GM23338 (cell line): ENCODE measurements at regions not wholly inside any gene's neighbourhood (a gene's known extent, or its start where the extent isn't known, plus 50 kb on each side); places are given as distances from the start of the nearest gene placed in this dataset.

Experiments
- ATAC-seq: fragments of 200-7000 bp; cut with Tn5 transposase; 3 replicates; pipeline ENCODE4 v1.9.1; 2020
- DNase-seq: peaks from one replicate; pipeline ENCODE4 v3.0.0-alpha.2; 2015; ENCODE audit warnings: low spot score
- H2AFZ ChIP-seq: fragments of 200-600 bp; sonication (generic); 2 replicates; pipeline ENCODE4 v1.8.0; 2016; ENCODE audit warnings: antibody characterized with exemption, mild to moderate bottlenecking, moderate library complexity
- H3F3A ChIP-seq: fragments of 200-600 bp; sonication (generic); replicated peaks from 2 replicates; pipeline ENCODE4 v1.8.0; 2017; ENCODE audit warnings: antibody characterized with exemption, mixed run types, low read depth
- H3K27ac ChIP-seq: fragments of 200-600 bp; sonication (generic); 2 replicates; pipeline ENCODE4 v1.6.1; 2016; ENCODE audit warnings: low read depth
- H3K27me3 ChIP-seq: fragments of 200-600 bp; sonication (generic); 2 replicates; pipeline ENCODE4 v1.8.0; 2016; ENCODE audit warnings: mild to moderate bottlenecking, mixed run types, moderate library complexity; ENCODE audit not compliant: insufficient read depth
- H3K36me3 ChIP-seq: fragments of 200-600 bp; sonication (generic); 2 replicates; pipeline ENCODE4 v1.8.0; 2016; ENCODE audit warnings: mild to moderate bottlenecking; ENCODE audit not compliant: insufficient read depth
- H3K4me1 ChIP-seq: fragments of 200-600 bp; sonication (generic); 2 replicates; pipeline ENCODE4 v1.8.0; 2016; ENCODE audit warnings: mild to moderate bottlenecking, moderate library complexity; ENCODE audit not compliant: insufficient read depth
- H3K4me2 ChIP-seq: fragments of 200-600 bp; sonication (generic); 2 replicates; pipeline ENCODE4 v1.7.1; 2017; ENCODE audit warnings: mixed run types
- H3K4me3 ChIP-seq: fragments of 200-600 bp; sonication (generic); 2 replicates; pipeline ENCODE4 v1.6.1; 2016; ENCODE audit warnings: mixed run types
- H3K79me2 ChIP-seq: fragments of 200-600 bp; sonication (generic); replicated peaks from 2 replicates; pipeline ENCODE4 v1.8.0; 2017; ENCODE audit warnings: mild to moderate bottlenecking; ENCODE audit not compliant: insufficient read depth
- H3K9me2 ChIP-seq: fragments of 200-600 bp; sonication (generic); 2 replicates; pipeline ENCODE4 v1.8.0; 2017; ENCODE audit not compliant: insufficient read depth
- H4K20me1 ChIP-seq: fragments of 200-600 bp; sonication (generic); replicated peaks from 2 replicates; pipeline ENCODE4 v1.8.0; 2017; ENCODE audit warnings: mild to moderate bottlenecking; ENCODE audit not compliant: insufficient read depth
- H3K27ac Mint-ChIP-seq: 2 replicates; pipeline ENCODE4 v1.8.0; 2020; ENCODE audit warnings: inconsistent platforms, mild to moderate bottlenecking, moderate library complexity, mixed read lengths
- H3K27me3 Mint-ChIP-seq: 3 replicates; pipeline ENCODE4 v1.8.0; 2022; ENCODE audit warnings: low read depth, mild to moderate bottlenecking, moderate library complexity, mixed read lengths, inconsistent platforms; ENCODE audit not compliant: insufficient read depth, poor library complexity
- H3K36me3 Mint-ChIP-seq: 3 replicates; pipeline ENCODE4 v1.8.0; 2021; ENCODE audit warnings: low read depth, mild to moderate bottlenecking, inconsistent platforms, moderate library complexity, mixed read lengths
- H3K4me1 Mint-ChIP-seq: 3 replicates; pipeline ENCODE4 v1.8.0; 2020; ENCODE audit warnings: mild to moderate bottlenecking, inconsistent platforms, mixed read lengths
- H3K4me3 Mint-ChIP-seq: 3 replicates; pipeline ENCODE4 v1.8.0; 2021; ENCODE audit warnings: moderate library complexity, mild to moderate bottlenecking, inconsistent platforms, mixed read lengths
- H3K9me3 Mint-ChIP-seq: 3 replicates; pipeline ENCODE4 v1.8.0; 2020; ENCODE audit warnings: moderate library complexity, mild to moderate bottlenecking, inconsistent platforms, mixed read lengths
- CREB1 ChIP-seq: fragments of 250-450 bp; sonication (Bioruptor Pico); IDR thresholded peaks from 2 replicates; pipeline ENCODE4 v1.5.0; 2020; ENCODE audit warnings: low read depth, mild to moderate bottlenecking, moderate library complexity
- ETS1 ChIP-seq: IDR thresholded peaks from 2 replicates; pipeline ENCODE4 v1.6.1; 2016; ENCODE audit warnings: antibody characterized with exemption
- EZH2 ChIP-seq: fragments of 200-600 bp; sonication (generic); IDR thresholded peaks from one replicate; pipeline ENCODE4 v1.8.0; 2017; ENCODE audit warnings: antibody characterized with exemption, mild to moderate bottlenecking, low read depth; ENCODE audit not compliant: unreplicated experiment
- EZH2phosphoT487 ChIP-seq: fragments of 200-600 bp; sonication (generic); IDR thresholded peaks from one replicate; pipeline ENCODE4 v1.8.1; 2018; ENCODE audit warnings: antibody characterized with exemption; ENCODE audit not compliant: unreplicated experiment
- JUNB ChIP-seq: IDR thresholded peaks from one replicate; pipeline ENCODE4 v1.6.1; 2016; ENCODE audit warnings: antibody characterized with exemption; ENCODE audit not compliant: unreplicated experiment
- POLR2AphosphoS5 ChIP-seq: IDR thresholded peaks from 2 replicates; pipeline ENCODE4 v1.6.1; 2016; ENCODE audit warnings: antibody characterized with exemption, low read depth
- ZNF114 ChIP-seq: fragments of 250-450 bp; sonication (Bioruptor Pico); IDR thresholded peaks from 2 replicates; pipeline ENCODE4 v1.5.0; 2020; ENCODE audit warnings: mild to moderate bottlenecking, moderate library complexity
- ZNF331 ChIP-seq: fragments of 250-450 bp; sonication (Bioruptor Pico); IDR thresholded peaks from 2 replicates; pipeline ENCODE4 v1.5.0; 2020; ENCODE audit warnings: low read depth, mild to moderate bottlenecking, moderate library complexity
- TF ChIP-seq, protein P1 (sequence below): IDR thresholded peaks from one replicate; pipeline ENCODE4 v1.6.1; 2018; ENCODE audit warnings: antibody characterized with exemption; ENCODE audit not compliant: unreplicated experiment
- TF ChIP-seq, protein P2 (sequence below), 2 experiments: fragments of 200-600 bp in 1 of 2; sonication (generic) in 1 of 2; conservative IDR thresholded peaks; 2 replicates each; pipeline versions ENCODE4 v1.5.1 to v1.6.1; 2016 to 2017; ENCODE audit warnings: antibody characterized with exemption in 2 of 2, low read depth in 2 of 2, mild to moderate bottlenecking in 2 of 2, moderate library complexity in 1 of 2

GRCh38 chr6:91198588-91199255 is 611.9 kb upstream of the MAP3K7 start (continued):
- no peak for TF ChIP-seq CREB1 (CRISPR knock-in tag)
- no peak for TF ChIP-seq ETS1
- TF ChIP-seq JUNB: no peak
- TF ChIP-seq, protein P1, sequence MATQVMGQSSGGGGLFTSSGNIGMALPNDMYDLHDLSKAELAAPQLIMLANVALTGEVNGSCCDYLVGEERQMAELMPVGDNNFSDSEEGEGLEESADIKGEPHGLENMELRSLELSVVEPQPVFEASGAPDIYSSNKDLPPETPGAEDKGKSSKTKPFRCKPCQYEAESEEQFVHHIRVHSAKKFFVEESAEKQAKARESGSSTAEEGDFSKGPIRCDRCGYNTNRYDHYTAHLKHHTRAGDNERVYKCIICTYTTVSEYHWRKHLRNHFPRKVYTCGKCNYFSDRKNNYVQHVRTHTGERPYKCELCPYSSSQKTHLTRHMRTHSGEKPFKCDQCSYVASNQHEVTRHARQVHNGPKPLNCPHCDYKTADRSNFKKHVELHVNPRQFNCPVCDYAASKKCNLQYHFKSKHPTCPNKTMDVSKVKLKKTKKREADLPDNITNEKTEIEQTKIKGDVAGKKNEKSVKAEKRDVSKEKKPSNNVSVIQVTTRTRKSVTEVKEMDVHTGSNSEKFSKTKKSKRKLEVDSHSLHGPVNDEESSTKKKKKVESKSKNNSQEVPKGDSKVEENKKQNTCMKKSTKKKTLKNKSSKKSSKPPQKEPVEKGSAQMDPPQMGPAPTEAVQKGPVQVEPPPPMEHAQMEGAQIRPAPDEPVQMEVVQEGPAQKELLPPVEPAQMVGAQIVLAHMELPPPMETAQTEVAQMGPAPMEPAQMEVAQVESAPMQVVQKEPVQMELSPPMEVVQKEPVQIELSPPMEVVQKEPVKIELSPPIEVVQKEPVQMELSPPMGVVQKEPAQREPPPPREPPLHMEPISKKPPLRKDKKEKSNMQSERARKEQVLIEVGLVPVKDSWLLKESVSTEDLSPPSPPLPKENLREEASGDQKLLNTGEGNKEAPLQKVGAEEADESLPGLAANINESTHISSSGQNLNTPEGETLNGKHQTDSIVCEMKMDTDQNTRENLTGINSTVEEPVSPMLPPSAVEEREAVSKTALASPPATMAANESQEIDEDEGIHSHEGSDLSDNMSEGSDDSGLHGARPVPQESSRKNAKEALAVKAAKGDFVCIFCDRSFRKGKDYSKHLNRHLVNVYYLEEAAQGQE: no peak
- TF ChIP-seq, protein P2, sequence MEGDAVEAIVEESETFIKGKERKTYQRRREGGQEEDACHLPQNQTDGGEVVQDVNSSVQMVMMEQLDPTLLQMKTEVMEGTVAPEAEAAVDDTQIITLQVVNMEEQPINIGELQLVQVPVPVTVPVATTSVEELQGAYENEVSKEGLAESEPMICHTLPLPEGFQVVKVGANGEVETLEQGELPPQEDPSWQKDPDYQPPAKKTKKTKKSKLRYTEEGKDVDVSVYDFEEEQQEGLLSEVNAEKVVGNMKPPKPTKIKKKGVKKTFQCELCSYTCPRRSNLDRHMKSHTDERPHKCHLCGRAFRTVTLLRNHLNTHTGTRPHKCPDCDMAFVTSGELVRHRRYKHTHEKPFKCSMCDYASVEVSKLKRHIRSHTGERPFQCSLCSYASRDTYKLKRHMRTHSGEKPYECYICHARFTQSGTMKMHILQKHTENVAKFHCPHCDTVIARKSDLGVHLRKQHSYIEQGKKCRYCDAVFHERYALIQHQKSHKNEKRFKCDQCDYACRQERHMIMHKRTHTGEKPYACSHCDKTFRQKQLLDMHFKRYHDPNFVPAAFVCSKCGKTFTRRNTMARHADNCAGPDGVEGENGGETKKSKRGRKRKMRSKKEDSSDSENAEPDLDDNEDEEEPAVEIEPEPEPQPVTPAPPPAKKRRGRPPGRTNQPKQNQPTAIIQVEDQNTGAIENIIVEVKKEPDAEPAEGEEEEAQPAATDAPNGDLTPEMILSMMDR (conservative IDR thresholded peaks at IDR 0.05; ENCODE audit: low read depth in 2 of 2): no peak
- no peak for TF ChIP-seq ZNF114 (CRISPR knock-in tag)

GRCh38 chr6:91196729-91197128 is 609.9 kb upstream of the MAP3K7 start:
- no peak overlapping the region for H3K27ac Mint-ChIP-seq
- no peaks in the 10 kb centered on the region for H3K27me3 Mint-ChIP-seq
- ATAC-seq: no peak
- no peak for TF ChIP-seq CREB1 (CRISPR knock-in tag)
- TF ChIP-seq ZNF331 (CRISPR knock-in tag): no peak
- no peak for TF ChIP-seq POLR2AphosphoS5
- no peak for TF ChIP-seq EZH2phosphoT487
- TF ChIP-seq JUNB: no peak
- TF ChIP-seq, protein P2 (conservative IDR thresholded peaks at IDR 0.05; ENCODE audit: low read depth in 2 of 2): no peak
- TF ChIP-seq EZH2: no peak

More at GRCh38 chr6:91196729-91197128, 609.9 kb upstream of the MAP3K7 start:
- H3K4me1 Mint-ChIP-seq: peaks cover 5% of the 10 kb centered on the region; the same call in 1 of the 3 replicates
- peaks cover 2% of the 10 kb centered on the region; the same call in 1 of the 2 replicates for H3K9me2 ChIP-seq
- no peaks in the 10 kb centered on the region for H3K36me3 ChIP-seq
- H3K9me3 Mint-ChIP-seq: no peaks in the 10 kb centered on the region
- H3F3A ChIP-seq: no peaks in the 10 kb centered on the region
- H3K4me3 ChIP-seq: no peak overlapping the region
- no peaks in the 10 kb centered on the region for H3K27me3 ChIP-seq
- no peak for DNase-seq
- no peak overlapping the region for H3K27ac ChIP-seq
- H3K4me3 Mint-ChIP-seq: no peak overlapping the region
- no peaks in the 10 kb centered on the region; the same call in 1 of the 2 replicates for H4K20me1 ChIP-seq
- no peaks in the 10 kb centered on the region for H3K79me2 ChIP-seq
- H3K4me2 ChIP-seq: no peak overlapping the region
- no peaks in the 10 kb centered on the region for H3K4me1 ChIP-seq
- no peak overlapping the region for H2AFZ ChIP-seq
- H3K36me3 Mint-ChIP-seq: no peaks in the 10 kb centered on the region
